Esophagus squamous epithelium (tissue), 4 donors: ENCODE measurements at regions not wholly inside any gene's neighbourhood (a gene's known extent, or its start where the extent isn't known, plus 50 kb on each side); places are given as distances from the start of the nearest gene placed in this dataset.

Source experiments
- POLR2A ChIP-seq, 4 donors: fragments of 450-650 bp; IDR thresholded peaks; one replicate each; pipeline ENCODE4 v1.6.1; 2017; ENCODE audit warnings: antibody characterized with exemption in 4 of 4, mild to moderate bottlenecking in 4 of 4, moderate library complexity in 3 of 4
- TF ChIP-seq, protein P1 (sequence below), 6 experiments: fragments of 450-650 bp in 4 of 6; fragments of 200-600 bp in 2 of 6; sonication (generic) in 2 of 6; IDR thresholded peaks; one replicate each; pipeline ENCODE4 v1.5.1; 2016 to 2019; ENCODE audit warnings: antibody characterized with exemption in 6 of 6, mild to moderate bottlenecking in 4 of 6, moderate library complexity in 4 of 6

DNA sequence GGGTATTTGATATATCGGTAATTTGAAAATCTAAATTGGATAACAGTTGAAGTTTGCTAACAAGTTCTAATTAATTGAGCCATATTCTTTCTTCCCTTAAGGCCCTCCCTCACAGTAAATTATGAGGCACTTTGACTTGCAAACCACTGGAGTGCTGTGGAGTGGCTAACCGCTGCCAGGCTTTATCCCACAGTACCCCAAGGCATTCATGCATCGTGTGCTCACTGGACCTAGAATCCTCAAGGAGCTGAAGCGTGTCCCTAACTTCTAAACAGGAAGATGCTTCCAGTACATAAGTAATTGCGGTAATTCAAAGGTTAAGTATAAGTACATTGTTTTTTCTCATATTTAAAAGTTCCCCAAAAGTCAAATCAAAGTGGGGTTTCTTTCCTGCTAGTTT, 499.9 kb downstream of the TFAP2A start:
- TF ChIP-seq, protein P1, sequence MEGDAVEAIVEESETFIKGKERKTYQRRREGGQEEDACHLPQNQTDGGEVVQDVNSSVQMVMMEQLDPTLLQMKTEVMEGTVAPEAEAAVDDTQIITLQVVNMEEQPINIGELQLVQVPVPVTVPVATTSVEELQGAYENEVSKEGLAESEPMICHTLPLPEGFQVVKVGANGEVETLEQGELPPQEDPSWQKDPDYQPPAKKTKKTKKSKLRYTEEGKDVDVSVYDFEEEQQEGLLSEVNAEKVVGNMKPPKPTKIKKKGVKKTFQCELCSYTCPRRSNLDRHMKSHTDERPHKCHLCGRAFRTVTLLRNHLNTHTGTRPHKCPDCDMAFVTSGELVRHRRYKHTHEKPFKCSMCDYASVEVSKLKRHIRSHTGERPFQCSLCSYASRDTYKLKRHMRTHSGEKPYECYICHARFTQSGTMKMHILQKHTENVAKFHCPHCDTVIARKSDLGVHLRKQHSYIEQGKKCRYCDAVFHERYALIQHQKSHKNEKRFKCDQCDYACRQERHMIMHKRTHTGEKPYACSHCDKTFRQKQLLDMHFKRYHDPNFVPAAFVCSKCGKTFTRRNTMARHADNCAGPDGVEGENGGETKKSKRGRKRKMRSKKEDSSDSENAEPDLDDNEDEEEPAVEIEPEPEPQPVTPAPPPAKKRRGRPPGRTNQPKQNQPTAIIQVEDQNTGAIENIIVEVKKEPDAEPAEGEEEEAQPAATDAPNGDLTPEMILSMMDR (IDR thresholded peaks at IDR 0.05) = no peak
- no peak for TF ChIP-seq POLR2A (IDR thresholded peaks at IDR 0.05)
